OCI-LY7 (cell line): ENCODE measurements at regions not wholly inside any gene's neighbourhood (a gene's known extent, or its start where the extent isn't known, plus 50 kb on each side); places are given as distances from the start of the nearest gene placed in this dataset.

Experiments
- EZH2phosphoT487 ChIP-seq: fragments of 200-600 bp; sonication (generic); IDR thresholded peaks from 2 replicates; pipeline ENCODE4 v1.6.1; 2018; ENCODE audit warnings: low read depth, borderline replicate concordance, mild to moderate bottlenecking, mixed run types, antibody characterized with exemption, low read length, moderate library complexity, mixed read lengths
- TF ChIP-seq, protein P1 (sequence below): fragments of 200-600 bp; sonication (generic); conservative IDR thresholded peaks from 2 replicates; pipeline ENCODE4 v1.5.1; 2014; ENCODE audit warnings: mild to moderate bottlenecking, antibody characterized with exemption, low read length, moderate library complexity, mixed read lengths

DNA sequence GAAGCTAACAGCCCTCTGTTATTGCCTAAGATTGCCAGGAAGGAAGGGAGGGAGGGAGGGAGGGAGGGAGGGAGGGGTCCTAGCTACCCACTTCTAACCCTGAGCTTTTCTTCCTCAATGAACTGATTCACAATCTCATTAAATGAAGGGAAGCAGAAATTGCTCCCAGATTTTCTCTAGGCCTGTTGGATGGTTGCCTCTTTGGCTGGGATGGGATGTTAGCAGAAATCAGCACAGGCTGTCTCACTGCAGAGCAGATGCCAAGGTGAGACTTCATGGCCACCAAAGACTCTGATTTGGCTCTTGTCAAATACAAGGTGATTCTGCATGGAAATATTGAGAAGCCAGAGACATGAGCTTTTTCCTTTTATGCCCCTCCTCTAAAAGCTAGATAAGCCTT is 578.6 kb downstream of the ACTL7B start:
- TF ChIP-seq, protein P1, sequence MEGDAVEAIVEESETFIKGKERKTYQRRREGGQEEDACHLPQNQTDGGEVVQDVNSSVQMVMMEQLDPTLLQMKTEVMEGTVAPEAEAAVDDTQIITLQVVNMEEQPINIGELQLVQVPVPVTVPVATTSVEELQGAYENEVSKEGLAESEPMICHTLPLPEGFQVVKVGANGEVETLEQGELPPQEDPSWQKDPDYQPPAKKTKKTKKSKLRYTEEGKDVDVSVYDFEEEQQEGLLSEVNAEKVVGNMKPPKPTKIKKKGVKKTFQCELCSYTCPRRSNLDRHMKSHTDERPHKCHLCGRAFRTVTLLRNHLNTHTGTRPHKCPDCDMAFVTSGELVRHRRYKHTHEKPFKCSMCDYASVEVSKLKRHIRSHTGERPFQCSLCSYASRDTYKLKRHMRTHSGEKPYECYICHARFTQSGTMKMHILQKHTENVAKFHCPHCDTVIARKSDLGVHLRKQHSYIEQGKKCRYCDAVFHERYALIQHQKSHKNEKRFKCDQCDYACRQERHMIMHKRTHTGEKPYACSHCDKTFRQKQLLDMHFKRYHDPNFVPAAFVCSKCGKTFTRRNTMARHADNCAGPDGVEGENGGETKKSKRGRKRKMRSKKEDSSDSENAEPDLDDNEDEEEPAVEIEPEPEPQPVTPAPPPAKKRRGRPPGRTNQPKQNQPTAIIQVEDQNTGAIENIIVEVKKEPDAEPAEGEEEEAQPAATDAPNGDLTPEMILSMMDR, result no peak
- TF ChIP-seq EZH2phosphoT487, result no peak
